H1 (cell line): ENCODE measurements at regions not wholly inside any gene's neighbourhood (a gene's known extent, or its start where the extent isn't known, plus 50 kb on each side); places are given as distances from the start of the nearest gene placed in this dataset.

Experiments used
- MAFK ChIP-seq: IDR thresholded peaks from 2 replicates; pipeline ENCODE4 v1.6.1; 2012; ENCODE audit warnings: low read depth, mild to moderate bottlenecking, improper control_type of control experiment, low read length
- SAP30 ChIP-seq: fragments of 300-600 bp; sonication (generic); IDR thresholded peaks from 2 replicates; pipeline ENCODE4 v1.7.1; 2012; ENCODE audit warnings: low read length, moderate library complexity, mild to moderate bottlenecking, inconsistent platforms; ENCODE audit not compliant: insufficient read depth, insufficient replicate concordance
- TCF12 ChIP-seq: IDR thresholded peaks from 2 replicates; pipeline ENCODE4 v1.6.1; 2011; ENCODE audit warnings: low read depth, mild to moderate bottlenecking, low read length

GRCh38 chr3:81916890-81917289, 155.4 kb upstream of the GBE1 start (continued):
- TF ChIP-seq MAFK (no peak), SAP30 (no peak), TCF12 (no peak)
